Loucy (cell line): ENCODE measurements at regions not wholly inside any gene's neighbourhood (a gene's known extent, or its start where the extent isn't known, plus 50 kb on each side); places are given as distances from the start of the nearest gene placed in this dataset.

Experiments used
- H2AFZ ChIP-seq: fragments of 200-600 bp; sonication (generic); 2 replicates; pipeline ENCODE4 v1.6.0; 2016; ENCODE audit warnings: antibody characterized with exemption, mild to moderate bottlenecking, low read length, moderate library complexity
- H3F3A ChIP-seq: fragments of 200-600 bp; 2 replicates; pipeline ENCODE4 v1.6.0; 2016; ENCODE audit warnings: antibody characterized with exemption, low read depth, mild to moderate bottlenecking
- H3K27me3 ChIP-seq: fragments of 200-600 bp; sonication (generic); 2 replicates; pipeline ENCODE4 v1.6.1; 2014; ENCODE audit warnings: low read length, mild to moderate bottlenecking; ENCODE audit not compliant: insufficient read depth, poor library complexity, severe bottlenecking
- H3K36me3 ChIP-seq: fragments of 200-600 bp; sonication (generic); 2 replicates; pipeline ENCODE4 v1.6.1; 2016; ENCODE audit warnings: low read length; ENCODE audit not compliant: insufficient read depth
- H3K4me1 ChIP-seq: fragments of 200-600 bp; sonication (generic); 2 replicates; pipeline ENCODE4 v1.5.1; 2014; ENCODE audit warnings: low read length, mild to moderate bottlenecking; ENCODE audit not compliant: insufficient read depth, poor library complexity, severe bottlenecking
- H3K4me2 ChIP-seq: fragments of 200-600 bp; sonication (generic); 2 replicates; pipeline ENCODE4 v1.6.0; 2014; ENCODE audit warnings: antibody characterized with exemption, low read length, low read depth, mild to moderate bottlenecking; ENCODE audit not compliant: poor library complexity, severe bottlenecking
- H3K4me3 ChIP-seq: fragments of 200-600 bp; sonication (generic); 2 replicates; pipeline ENCODE4 v1.5.1; 2014; ENCODE audit warnings: low read length, mild to moderate bottlenecking, mixed read lengths; ENCODE audit not compliant: poor library complexity, severe bottlenecking
- H3K79me2 ChIP-seq: fragments of 200-600 bp; sonication (generic); 2 replicates; pipeline ENCODE4 v1.6.1; 2014; ENCODE audit warnings: low read length; ENCODE audit not compliant: insufficient read depth
- H3K9ac ChIP-seq: fragments of 200-600 bp; sonication (generic); 2 replicates; pipeline ENCODE4 v1.6.0; 2014; ENCODE audit warnings: mild to moderate bottlenecking, low read depth, low read length, moderate library complexity; ENCODE audit not compliant: poor library complexity, severe bottlenecking
- H3K9me2 ChIP-seq: fragments of 200-600 bp; sonication (generic); replicated peaks from 2 replicates; pipeline ENCODE4 v1.6.1; 2016; ENCODE audit warnings: low read depth, low read length, mixed read lengths
- H3K9me3 ChIP-seq: fragments of 200-600 bp; sonication (generic); 2 replicates; pipeline ENCODE4 v1.6.1; 2014; ENCODE audit warnings: mild to moderate bottlenecking, antibody characterized with exemption, low read length, low read depth; ENCODE audit not compliant: insufficient read depth
- H4K20me1 ChIP-seq: fragments of 200-600 bp; sonication (generic); 2 replicates; pipeline ENCODE4 v1.6.0; 2014; ENCODE audit warnings: antibody characterized with exemption, low read length, mild to moderate bottlenecking; ENCODE audit not compliant: insufficient read depth, poor library complexity, severe bottlenecking
- CTCF ChIP-seq: fragments of 200-600 bp; sonication (generic); conservative IDR thresholded peaks from 2 replicates; pipeline ENCODE4 v1.5.1; 2014; ENCODE audit warnings: mild to moderate bottlenecking, antibody characterized with exemption, low read length
- EZH2phosphoT487 ChIP-seq: fragments of 200-600 bp; IDR thresholded peaks from 2 replicates; pipeline ENCODE4 v1.6.1; 2018; ENCODE audit warnings: antibody characterized with exemption, mild to moderate bottlenecking, moderate library complexity, borderline replicate concordance

GRCh38 chr2:53535234-53535840 lies 232.3 kb upstream of the CHAC2 start:
- Histone ChIP-seq H3K36me3 (no peaks in the 10 kb centered on the region), H3K9me2 (0 out of 2 replicates have a peak, but pooled peaks cover 5% of the 10 kb centered on the region), H3K4me1 (no peaks in the 10 kb centered on the region), H3K9ac (no peak overlapping the region), H3K4me2 (no peak overlapping the region), H3K27me3 (no peaks in the 10 kb centered on the region), H4K20me1 (no peaks in the 10 kb centered on the region), H3F3A (no peaks in the 10 kb centered on the region), H3K4me3 (no peak overlapping the region), H3K79me2 (no peaks in the 10 kb centered on the region), H2AFZ (no peak overlapping the region), H3K9me3 (no peaks in the 10 kb centered on the region)
- no peak for TF ChIP-seq CTCF
- no peak for TF ChIP-seq EZH2phosphoT487

GRCh38 chr2:53530126-53530525 lies 237.5 kb upstream of the CHAC2 start:
- Histone ChIP-seq H3K9me3 (no peaks in the 10 kb centered on the region), H3K27me3 (no peaks in the 10 kb centered on the region), H3K4me1 (no peaks in the 10 kb centered on the region), H3K4me2 (no peak overlapping the region), H3K36me3 (no peaks in the 10 kb centered on the region), H3K4me3 (no peak overlapping the region), H3K9ac (no peak overlapping the region), H2AFZ (no peak overlapping the region), H4K20me1 (no peaks in the 10 kb centered on the region), H3K79me2 (no peaks in the 10 kb centered on the region), H3F3A (no peaks in the 10 kb centered on the region), H3K9me2 (no peaks in the 10 kb centered on the region)
- TF ChIP-seq CTCF (no peak), EZH2phosphoT487 (no peak)

GRCh38 chr2:53527056-53527455 lies 240.5 kb upstream of the CHAC2 start:
- Histone ChIP-seq H3K4me3 (no peak overlapping the region), H3K27me3 (no peaks in the 10 kb centered on the region), H3K9ac (no peak overlapping the region), H3K36me3 (no peaks in the 10 kb centered on the region), H3K9me3 (no peaks in the 10 kb centered on the region), H2AFZ (no peak overlapping the region), H3K9me2 (no peaks in the 10 kb centered on the region), H3K4me2 (no peak overlapping the region), H4K20me1 (no peaks in the 10 kb centered on the region), H3K79me2 (no peaks in the 10 kb centered on the region), H3K4me1 (no peaks in the 10 kb centered on the region), H3F3A (no peaks in the 10 kb centered on the region)
- TF ChIP-seq EZH2phosphoT487 (no peak), CTCF (no peak)
